BE2C (cell line): ENCODE measurements at regions not wholly inside any gene's neighbourhood (a gene's known extent, or its start where the extent isn't known, plus 50 kb on each side); places are given as distances from the start of the nearest gene placed in this dataset.

Experiments used
- DNase-seq: peaks from one replicate; pipeline ENCODE4 v3.0.0-alpha.2; 2020
- H3K27me3 ChIP-seq: fragments of 250-450 bp; sonication (Bioruptor Pico); 2 replicates; pipeline ENCODE4 v1.5.1; 2020; ENCODE audit warnings: mild to moderate bottlenecking
- H3K36me3 ChIP-seq: fragments of 250-450 bp; sonication (Bioruptor Pico); 2 replicates; pipeline ENCODE4 v1.5.1; 2020; ENCODE audit warnings: mild to moderate bottlenecking
- H3K4me1 ChIP-seq: fragments of 250-450 bp; sonication (Bioruptor Pico); 2 replicates; pipeline ENCODE4 v1.5.1; 2020
- H3K4me3 ChIP-seq: 2 replicates; pipeline ENCODE4 v1.5.1; 2011; ENCODE audit warnings: low read depth, low read length
- H3K9me3 ChIP-seq: fragments of 250-450 bp; sonication (Bioruptor Pico); 2 replicates; pipeline ENCODE4 v1.5.1; 2020
- CTCF ChIP-seq: IDR thresholded peaks from 2 replicates; pipeline ENCODE4 v1.5.1; 2012; ENCODE audit warnings: mild to moderate bottlenecking, low read depth, low read length

GRCh38 chr2:236882930-236883329, 202.8 kb upstream of the COPS8 start:
- Histone ChIP-seq H3K4me1 (no peaks in the 10 kb centered on the region), H3K36me3 (no peaks in the 10 kb centered on the region), H3K9me3 (no peaks in the 10 kb centered on the region), H3K4me3 (no peak overlapping the region), H3K27me3 (no peaks in the 10 kb centered on the region)
- no peak for TF ChIP-seq CTCF
- no peak for DNase-seq

GRCh38 chr2:236883819-236884218, 201.9 kb upstream of the COPS8 start:
- no peaks in the 10 kb centered on the region for H3K27me3 ChIP-seq
- H3K36me3 ChIP-seq = no peaks in the 10 kb centered on the region
- H3K4me3 ChIP-seq = no peak overlapping the region
- DNase-seq = no peak
- no peak for TF ChIP-seq CTCF
- no peaks in the 10 kb centered on the region for H3K9me3 ChIP-seq
- no peaks in the 10 kb centered on the region; the same call in 1 of the 2 replicates for H3K4me1 ChIP-seq

DNA sequence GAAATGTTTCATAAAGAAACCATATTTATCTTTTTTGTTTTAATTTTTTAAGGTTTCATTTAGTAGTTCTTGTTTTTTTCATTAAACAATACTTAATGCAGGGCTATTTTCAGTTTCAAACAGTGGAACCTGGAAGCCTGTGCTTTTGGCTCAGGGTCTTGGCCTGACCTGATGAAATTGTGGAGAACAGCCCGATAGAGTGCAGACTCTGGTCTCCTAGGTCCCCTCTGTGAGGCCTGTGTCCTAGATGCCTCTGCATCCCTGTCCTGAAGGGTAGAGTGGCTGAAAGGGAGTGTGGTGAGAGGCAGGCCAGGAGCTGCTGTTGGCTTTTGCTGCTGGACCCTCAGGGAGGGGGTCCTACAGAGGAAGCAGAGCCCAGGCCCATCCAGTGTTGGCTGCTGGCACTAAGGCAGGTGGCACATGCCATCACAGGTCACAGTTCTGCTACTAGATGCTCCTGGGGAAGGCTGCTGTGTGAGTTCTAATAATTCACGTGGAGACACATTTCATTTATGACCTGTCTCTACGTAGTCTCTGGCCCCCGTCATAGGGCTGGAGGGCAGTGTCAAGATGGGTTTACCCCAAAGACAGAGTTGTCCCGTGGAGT, 201.0 kb upstream of the COPS8 start:
- TF ChIP-seq CTCF = no peak
- DNase-seq = no peak
- Histone ChIP-seq H3K4me1 (peaks cover 3% of the 10 kb centered on the region; the same call in 1 of the 2 replicates), H3K36me3 (no peaks in the 10 kb centered on the region), H3K9me3 (no peaks in the 10 kb centered on the region), H3K4me3 (no peak overlapping the region), H3K27me3 (no peaks in the 10 kb centered on the region)

DNA sequence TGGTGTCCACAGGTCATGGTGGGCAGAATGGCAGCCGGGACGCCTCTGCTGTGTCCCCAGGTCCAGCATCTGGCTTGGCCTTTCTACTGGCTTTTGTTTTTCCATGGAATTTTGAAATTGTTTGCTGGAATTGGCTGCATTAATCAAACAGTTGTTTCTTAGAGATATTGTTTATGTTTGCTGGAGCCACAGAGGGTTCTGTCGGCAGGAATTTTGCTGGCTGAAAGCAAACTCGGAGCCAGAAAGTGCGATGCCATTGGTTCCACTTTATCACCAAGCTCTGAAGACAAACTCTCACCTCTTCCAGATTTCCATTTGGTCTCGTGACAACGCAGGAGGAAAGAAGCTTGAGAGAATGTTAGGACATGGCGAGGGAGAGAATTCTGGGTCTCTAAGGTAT, 199.2 kb upstream of the COPS8 start:
- Histone ChIP-seq H3K9me3 (no peaks in the 10 kb centered on the region), H3K27me3 (no peaks in the 10 kb centered on the region; the same call in 1 of the 2 replicates), H3K4me1 (peaks cover 3% of the 10 kb centered on the region; the same call in 1 of the 2 replicates), H3K4me3 (no peak overlapping the region), H3K36me3 (no peaks in the 10 kb centered on the region)
- no peak for TF ChIP-seq CTCF
- DNase-seq = no peak

GRCh38 chr2:236887531-236887930, 198.2 kb upstream of the COPS8 start:
- TF ChIP-seq CTCF = no peak

DNA sequence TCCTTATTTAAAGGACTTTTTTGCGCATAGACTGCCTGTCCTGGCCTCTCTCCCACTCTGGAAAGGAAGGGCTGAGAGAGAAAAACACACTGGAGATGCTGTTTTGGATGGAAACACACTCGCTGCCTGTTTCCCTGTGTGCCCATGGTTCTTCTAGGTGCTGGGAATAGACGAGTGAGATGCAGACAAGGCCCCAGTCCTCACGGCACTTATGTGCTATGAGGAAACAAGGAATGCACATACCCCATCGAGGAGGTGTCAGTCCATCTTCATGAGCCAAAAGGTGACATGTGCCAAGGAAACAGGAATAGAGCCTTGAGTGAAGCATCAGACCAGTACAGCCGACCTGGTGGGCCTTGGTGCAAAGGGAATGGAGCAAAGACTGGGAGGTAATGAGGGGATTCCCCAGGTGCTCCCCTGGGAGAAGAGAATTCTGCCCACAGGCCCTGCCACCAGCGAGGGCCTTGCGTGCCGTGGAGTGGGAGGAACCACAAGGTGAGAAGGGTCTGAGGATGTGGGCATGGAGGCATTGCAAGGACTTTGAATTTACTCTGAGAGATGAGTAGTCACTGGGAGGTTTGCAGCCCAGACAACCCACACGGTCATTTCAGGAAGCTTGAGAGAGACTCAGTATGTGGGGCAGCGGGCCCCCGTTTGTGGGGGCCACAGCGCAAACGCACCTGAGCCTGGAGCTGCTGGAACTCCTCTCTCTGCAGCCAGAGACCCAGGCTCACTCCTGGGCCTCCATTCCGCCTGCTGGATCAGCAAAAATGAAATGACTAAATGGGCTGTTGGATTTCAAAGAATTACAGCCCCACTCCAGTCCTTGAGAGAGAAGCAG, 197.5 kb upstream of the COPS8 start:
- TF ChIP-seq CTCF = no peak
- Histone ChIP-seq H3K27me3 (no peaks in the 10 kb centered on the region; the same call in 1 of the 2 replicates), H3K4me3 (no peak overlapping the region), H3K36me3 (no peaks in the 10 kb centered on the region), H3K9me3 (no peaks in the 10 kb centered on the region), H3K4me1 (peaks cover 3% of the 10 kb centered on the region; the same call in 1 of the 2 replicates)
- DNase-seq = no peak

More at GRCh38 chr2:236887531-236887930, 198.2 kb upstream of the COPS8 start:
- DNase-seq = no peak
- Histone ChIP-seq H3K4me1 (peaks cover 3% of the 10 kb centered on the region; the same call in 1 of the 2 replicates), H3K36me3 (no peaks in the 10 kb centered on the region), H3K4me3 (no peak overlapping the region), H3K27me3 (no peaks in the 10 kb centered on the region; the same call in 1 of the 2 replicates), H3K9me3 (no peaks in the 10 kb centered on the region)
